ENCODE measurements at regions not wholly inside any gene's neighbourhood (a gene's known extent, or its start where the extent isn't known, plus 50 kb on each side); places are given as distances from the start of the nearest gene placed in this dataset.
"Not testable (repeated sequence)": the region's sequence is repeated elsewhere in the genome, so short reads cannot be mapped to it uniquely, and the experiment has no call there.

DNA sequence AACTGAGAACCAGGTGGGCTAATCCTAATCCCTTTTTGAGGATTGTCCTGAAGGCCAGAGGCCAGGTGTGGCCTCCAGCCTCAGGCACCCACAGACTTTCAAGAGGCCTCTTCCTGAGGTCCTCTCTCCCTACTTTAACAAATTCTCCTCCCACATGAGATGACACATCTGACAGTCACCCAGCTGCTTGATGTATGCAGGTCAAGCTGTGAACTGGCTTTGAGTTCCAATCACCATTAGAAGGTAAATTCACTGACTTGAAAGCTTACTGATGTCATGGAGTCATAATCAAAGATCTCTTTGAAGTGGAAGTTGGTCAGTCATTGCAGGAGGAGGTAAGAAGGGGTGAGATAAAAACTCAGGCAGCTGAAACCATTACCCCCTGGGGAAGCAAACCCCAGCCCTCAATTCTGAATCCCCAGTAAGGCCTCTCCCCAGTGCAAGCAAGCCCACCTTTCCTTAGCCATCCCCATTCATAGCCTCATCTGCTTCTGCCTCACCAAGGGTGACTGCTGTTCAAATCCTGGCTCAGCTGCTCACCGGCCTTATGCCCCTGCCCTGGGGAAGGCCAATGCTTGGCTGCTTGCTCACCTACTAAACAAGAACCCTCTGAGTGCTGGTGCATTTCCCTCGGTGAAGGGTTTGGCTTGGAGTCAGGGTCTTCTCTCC lies 196.3 kb downstream of the BCL2L11 start:
- DNase-seq = not testable (repeated sequence)

DNA sequence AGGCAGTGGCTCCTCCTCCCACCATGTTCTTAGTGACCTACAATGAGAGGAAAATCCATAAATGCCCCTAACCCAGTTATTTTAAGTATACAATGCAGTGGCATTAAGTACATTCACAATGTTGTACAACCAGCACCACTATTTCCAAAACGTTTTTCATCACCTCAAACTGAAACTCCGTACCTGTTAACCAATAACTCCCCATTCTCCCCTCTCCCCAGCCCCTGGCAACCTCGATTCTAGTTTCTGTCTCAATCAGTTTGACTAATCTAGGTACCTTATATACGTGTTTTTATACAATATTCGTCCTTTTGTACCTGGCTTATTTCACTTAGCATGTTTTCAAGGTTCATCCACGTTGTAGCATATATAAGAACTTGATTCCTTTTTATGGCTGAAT lies 198.8 kb downstream of the BCL2L11 start:
- DNase-seq = not testable (repeated sequence)

DNA sequence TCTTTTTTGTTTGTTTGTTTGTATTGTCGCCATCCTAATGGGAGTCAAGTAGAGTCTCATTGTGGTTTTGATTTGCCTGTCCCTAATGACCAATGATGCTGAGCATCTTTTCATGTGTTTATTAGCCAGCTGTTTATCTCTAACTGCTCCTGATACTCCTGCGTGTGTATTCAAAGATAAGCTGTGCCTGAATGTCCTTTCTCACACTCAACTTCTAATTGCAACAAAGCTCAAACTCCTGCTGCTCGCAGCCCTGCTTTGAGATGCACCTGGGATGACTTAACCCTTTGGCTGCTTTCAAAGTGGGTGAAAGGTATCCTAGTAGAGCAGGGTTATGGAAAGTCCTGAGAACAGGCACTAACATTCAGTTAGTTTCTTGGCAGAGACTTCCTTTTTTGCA lies 199.6 kb downstream of the BCL2L11 start:
- not testable (repeated sequence) for DNase-seq

DNA sequence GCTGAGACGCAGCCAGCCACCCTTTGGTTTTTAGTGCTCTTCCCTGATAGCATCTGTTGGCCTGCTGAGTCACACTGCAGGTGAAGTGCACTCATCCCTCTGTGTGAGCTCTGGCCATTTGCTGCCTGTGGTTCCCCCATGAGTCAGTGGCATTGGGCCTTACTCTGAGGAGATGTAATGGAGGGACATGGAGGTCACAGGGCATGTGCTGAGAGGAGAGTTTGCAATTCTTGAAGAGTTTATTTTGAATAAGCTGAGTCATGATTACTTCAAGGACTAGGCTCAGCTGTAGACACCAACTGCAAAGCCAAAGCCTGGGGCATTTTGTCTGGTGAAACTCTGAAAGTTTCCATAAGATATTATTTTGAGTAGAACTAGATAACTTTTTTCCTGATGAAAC lies 200.3 kb downstream of the BCL2L11 start:
- not testable (repeated sequence) for DNase-seq

DNA sequence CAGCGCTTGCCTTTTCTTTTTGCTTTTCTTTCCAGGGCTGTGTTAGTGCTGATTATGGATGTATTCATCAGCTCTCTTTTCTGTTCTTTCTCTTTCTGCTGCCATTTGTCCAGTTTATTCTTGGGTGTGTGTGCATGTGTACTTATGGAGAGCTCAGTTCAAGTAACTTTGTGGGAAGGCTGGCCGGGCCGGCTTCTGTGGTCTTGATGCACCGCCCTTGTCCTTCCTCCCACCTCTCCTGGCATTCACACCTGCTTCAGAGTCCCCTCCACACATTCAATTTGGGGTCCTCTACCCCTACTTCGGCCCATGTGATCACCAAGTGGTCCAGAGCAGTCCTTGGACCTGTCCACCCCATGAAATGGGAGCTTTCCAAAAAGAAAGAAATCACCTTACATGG lies 202.7 kb downstream of the BCL2L11 start:
- DNase-seq = not testable (repeated sequence)

DNA sequence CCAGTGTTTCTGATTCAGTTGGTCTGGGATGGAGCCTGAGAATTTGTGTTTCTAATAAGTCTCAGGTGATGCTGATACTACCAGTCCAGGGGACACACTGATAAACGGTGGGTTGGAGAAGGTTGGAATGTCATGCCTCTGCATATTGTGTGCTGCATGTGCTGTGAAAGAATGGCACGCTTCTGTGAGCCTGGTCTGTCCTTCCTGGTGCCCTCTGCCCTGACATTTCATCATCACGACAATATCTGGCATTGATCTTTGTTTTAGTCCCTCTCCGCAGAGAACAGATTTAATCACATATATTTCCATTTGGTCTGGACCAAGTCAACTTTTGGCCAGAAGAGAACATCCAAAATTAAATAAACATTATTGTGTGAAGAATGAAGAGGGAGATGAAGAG lies 207.0 kb downstream of the BCL2L11 start:
- not testable (repeated sequence) for DNase-seq

DNA sequence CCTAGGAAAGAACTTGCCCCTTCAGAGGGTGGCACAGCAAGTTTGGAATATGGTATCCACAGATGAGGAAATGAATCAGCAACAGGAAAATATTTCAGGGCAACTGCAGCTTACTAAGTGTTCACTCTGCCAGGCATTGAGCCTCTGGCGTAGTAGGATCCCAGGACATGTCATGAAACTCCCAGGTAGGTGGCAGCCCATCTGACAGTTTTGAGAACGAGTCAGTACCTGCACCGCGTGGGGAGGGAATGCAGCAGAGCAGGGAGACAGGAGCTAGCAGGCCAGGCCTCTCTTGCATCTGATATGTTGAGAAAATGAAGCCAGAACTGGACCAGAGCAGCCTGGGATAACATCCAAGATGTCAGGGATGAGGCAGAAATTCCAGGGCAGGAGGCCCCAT lies 208.6 kb downstream of the BCL2L11 start:
- not testable (repeated sequence) for DNase-seq

DNA sequence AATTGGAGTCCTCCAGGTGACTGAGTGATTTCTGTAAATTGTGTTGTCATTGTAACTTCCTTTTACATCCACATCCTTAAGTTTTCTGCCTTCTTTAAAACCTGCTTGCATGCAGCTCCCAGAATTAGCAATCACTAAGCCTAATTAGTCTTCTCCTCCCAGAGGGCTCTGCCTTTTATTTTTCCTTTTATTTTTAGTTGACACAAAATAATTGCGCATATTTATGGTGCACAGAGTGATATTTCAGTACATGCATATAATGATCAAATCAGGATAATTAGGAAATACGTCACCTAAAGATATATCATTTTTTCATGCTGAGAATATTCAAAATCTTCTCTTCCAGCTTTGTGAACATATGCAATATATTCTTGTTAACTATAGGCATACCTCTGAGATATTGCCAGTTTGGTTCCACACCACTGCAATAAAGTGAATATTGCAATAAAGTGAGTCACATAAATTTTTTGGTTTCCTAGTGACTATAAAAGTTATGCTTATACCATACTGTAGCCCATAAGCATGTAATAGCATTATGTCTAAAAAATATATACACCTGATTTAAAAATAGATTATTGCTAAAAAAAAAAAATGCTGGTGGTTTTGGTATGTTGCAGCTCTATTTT lies 210.5 kb downstream of the BCL2L11 start:
- DNase-seq = not testable (repeated sequence)

DNA sequence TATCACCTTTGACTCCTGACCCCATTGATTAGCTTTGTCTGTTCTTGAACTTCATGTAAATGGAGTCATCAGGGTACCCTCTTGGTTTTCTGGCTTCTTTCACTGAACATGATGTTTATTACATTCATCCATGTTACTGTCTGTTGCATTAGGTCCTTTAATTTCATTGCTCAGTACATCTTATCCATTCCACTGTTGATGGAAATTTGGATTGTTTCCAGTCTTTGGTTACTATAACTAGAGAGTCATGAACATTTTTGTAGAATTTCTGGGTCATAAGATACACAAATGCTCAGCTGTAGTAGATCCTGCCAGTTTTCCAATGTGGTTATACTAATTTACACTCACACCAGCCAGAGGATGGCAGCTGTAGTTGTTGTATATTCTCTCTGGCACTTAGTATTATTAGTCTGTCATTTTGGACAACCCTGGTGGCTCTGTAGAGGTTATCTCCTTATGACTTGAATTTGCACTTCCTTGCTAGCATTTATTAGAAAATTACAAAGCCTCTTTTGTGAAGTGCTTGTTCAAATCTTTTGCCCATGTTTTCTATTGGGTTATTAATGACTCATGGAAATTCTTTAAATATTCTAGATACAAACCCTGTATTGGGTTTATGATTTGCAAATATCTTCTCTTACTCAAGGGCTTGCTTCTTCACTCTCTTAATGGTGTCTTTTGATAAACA lies 214.7 kb downstream of the BCL2L11 start:
- not testable (repeated sequence) for DNase-seq

DNA sequence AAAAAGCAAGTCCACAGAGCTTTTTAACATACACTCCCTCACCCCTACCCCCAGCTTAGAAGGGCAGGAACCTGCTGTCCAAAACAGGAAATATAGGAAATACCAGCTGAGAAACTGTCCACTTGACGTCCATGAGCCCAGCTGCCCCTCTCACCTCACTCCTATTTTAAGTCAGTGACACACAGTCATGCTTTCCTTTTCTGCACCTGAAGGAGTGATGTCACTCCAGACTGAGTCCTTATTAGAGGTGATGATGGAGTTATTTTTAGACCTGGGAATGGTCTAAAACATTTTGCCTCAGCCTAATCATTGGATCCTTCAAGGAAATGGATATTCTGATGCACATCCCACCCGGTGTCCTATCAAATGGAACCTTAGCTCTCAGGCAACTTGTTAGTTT lies 217.8 kb downstream of the BCL2L11 start:
- DNase-seq = not testable (repeated sequence)

DNA sequence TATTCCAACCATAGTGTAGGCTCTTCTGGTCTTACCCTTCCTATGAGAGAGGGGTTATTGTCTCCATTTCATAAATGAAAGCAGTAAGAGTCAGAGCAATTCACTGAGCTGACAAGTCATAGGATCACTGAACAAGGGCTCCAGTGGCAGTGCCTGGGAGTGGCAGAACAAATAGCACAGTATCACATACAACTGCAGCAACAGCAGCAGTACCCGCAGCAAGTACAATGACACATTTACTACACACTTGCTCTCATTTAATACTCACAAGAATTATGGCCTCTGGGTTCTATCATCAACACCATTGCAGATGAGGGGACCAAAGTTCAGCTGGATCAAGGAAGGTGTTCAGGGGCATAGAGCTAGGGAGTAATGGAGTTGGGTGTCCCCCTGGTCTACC lies 218.8 kb downstream of the BCL2L11 start:
- DNase-seq = not testable (repeated sequence)

DNA sequence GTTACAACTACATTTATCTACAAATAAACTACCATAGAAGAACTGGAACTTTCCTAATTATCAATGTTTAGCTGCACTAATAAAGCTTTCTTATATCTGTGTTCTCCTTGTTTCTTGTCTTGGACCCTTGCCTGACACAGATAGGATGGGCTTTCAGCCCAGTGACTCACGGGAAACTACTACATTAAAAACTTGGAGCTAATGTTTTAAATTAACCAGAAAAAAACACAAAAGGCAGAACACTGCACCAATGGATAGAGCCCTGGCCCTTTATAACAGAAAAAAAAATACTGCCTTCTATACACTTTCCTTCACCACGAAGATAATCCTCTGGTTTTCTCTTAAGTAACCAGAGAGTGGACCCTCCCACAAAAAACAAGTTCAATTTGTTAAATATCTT lies 223.9 kb downstream of the BCL2L11 start:
- not testable (repeated sequence) for DNase-seq

DNA sequence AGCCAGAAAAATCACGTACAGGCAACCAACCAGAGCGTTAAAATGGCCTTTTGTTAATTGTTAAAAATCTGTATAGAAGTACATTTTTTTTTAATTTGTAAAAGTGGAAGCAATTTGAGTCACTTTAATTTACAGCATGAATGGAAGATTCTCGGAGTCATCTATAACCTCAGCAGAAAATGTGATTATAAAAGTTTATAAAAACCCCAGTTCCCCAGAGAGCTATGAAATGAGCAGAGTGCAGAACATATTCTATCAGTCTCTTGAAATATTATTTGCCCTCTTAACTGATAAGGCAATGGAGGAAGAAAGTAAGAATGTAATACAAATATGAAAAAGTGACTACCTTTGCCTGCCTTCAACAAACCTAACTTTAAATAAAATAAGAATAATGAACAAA lies 224.7 kb downstream of the BCL2L11 start:
- peak in 1 of 3 donors; percentile 22 for DNase-seq

DNA sequence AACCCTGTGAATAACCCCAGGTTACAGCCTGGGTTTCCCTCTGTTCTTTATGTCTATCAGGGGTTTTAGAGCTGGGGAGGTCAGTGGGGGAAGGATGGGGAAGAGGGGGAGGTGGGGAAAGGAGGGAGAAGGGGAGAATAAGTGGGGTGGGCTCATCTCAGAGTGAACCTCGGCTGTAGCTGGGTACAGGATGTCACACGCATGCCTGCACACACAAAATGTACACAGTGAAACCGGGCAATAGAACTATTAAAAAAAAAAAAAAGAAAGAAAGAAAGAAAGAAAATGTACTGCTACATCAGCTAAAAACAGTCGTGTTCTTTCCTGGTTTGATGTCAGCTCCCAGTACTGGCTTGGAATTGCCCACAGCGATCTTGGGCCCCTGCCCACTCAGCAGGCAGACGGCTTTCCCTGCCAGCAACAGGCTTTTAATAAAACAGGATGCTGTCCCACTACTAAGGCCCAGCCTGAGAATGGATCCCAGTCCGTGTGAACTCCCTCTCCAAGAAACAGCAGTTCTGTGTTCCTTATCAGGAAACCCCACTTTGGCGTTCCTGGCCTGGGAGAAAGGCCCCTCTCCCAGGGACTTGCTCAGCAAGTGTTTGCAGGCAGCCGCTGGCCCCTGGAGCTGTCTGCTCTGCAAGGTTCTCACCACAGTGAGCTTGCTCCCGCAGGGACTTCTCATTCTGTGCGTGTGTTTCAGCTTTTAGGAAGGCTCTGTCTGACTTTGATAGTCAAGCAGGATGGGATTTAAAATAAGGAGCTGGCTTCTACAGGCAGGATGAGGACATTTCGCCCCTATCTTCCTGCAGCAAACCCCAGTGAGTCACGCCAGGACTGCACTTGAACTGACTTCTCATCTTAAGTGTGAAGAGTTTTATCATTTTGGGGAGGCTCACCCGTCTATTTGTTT lies 225.6 kb downstream of the BCL2L11 start:
- peak in 2 of 3 donors; percentile 10 to 59 for DNase-seq

DNA sequence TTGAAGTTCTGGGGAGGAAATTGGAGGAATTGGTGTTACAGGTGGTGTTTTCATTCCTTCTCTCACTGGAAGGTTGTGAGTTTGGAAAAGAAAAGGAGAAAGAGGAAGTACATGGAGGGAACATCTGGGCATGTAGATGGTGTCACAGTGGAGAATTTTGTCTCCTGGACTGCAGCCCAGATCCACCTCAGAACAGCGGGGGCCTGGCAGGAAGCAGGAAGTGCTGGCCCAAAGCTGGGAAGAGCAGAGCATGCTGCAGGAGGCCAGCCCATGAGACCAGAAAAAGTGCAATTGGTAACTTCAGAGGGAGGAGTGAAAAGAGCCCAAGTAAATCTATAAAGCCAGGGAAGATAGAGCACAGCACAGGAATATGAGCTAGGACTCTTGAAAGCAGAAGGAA lies 227.0 kb downstream of the BCL2L11 start:
- DNase-seq = not testable (repeated sequence)

DNA sequence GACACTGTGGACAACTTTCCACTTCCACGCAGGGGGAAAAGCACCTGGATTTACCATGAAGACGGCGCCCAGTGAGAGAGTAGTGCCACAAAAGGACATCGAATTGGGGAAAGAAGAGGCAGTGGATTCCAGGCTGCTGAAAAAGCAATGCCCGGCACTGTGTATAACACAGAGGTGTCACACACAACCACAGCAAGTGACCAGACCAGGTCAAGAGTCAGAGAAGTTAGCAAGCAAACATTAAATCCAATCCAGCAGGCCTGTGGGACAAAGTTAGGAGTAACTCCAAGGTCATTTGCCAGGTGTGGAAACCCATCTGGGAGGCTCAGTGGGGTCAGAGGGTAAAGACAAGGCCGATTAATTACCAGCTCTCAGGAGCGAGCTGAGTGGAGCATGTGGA lies 227.6 kb downstream of the BCL2L11 start:
- DNase-seq = not testable (repeated sequence)

DNA sequence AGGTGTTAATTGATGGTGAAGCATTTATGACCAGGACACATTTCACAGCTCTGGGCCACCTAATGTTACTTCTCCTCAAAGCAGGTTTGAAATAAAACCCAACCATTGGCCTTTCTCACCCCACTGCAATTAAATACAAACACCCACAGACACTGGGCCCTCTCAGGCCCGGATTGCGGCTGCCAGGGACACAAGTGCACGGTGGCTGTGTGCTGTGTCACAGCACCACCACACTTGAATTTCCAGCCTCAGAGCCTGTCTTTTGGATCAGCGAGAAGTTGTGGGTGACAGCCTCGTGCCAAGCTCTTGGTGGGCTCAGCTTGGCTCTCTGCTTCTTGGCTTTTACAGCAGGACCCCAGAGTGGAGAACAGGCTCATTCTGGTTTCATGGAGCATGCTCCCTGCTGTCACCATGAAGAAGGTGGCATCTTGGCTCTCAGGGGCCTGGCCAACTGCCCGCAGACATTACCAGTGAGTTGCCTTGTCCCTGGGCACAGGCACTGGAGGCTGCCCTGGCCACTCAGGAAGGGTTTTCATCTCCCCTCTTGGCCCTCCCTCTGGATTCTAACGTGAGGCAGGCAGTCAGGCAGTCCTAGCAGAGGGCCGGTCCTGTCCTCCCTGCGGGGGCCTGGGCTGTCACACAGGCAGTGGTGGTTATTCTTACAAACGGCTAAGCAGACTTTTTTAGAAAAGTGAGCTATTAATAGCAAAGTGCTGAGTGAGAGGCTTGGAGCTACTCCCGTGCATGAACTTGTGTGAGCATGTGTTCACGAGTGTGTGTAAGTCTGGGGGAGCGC lies 234.5 kb downstream of the BCL2L11 start:
- peak in 2 of 3 donors; percentile 1 to 35 for DNase-seq

DNA sequence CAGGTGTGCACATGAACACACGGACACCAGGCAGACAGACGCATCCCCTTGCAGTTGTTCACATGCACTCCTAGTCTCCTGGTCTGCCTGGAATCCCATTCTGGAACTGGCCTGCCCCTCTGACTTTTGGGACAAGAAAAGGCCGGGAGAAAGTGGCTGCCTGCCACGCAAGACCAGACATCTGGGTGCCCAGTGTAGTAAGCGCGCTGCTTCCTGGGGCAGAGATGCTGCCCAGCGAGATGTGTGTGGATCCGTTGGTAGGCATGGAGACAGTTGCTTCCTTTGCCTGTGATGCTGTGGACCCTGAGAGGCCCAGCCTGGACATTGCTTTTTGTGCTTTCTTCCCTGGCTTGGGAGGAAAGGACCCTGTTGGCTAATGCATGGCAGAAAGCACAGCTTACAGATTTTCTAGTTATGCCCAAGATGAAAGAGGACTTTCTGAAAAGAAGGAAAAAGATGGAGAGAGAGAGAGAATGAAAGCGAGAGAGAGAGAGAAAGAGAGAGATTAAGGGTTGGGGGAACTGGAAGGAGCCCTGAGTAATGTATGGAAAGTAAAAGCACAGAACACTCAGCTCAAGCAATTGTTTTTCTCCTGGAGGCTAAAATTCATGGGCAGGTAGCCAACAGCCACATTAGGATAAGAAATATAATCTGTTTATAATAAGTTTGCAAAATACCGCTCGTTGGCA lies 235.3 kb downstream of the BCL2L11 start:
- DNase-seq = not testable (repeated sequence)

DNA sequence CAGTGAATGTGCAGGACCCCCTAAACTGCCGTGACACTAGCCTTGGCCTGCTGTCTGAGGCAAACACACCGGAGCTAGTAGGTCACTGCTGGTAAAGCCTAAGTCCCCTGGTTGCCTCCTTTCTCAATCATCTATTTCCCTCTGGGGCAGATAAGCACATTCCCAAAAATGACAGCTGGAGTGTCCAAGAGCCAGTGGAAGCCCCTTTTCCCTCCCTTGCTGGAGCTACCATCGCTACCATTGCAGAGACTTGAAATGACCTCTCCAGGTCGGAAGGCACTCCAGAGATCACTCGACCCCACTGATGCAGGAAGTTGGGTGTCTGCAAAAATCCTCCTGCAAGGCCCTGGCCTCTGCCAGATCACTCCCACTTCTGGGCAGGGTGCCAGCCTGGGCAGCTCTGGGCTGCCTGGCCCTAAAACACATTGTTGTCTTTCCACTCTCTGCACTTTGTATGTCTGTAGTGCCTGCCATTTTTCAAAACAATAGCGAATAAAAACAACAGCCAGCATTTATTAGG lies 235.9 kb downstream of the BCL2L11 start:
- peak in 1 of 3 donors; percentile 36 for DNase-seq
